RWPE2 (cell line): ENCODE measurements at regions not wholly inside any gene's neighbourhood (a gene's known extent, or its start where the extent isn't known, plus 50 kb on each side); places are given as distances from the start of the nearest gene placed in this dataset.
A peak's percentile ranks its signal among the peaks of the same experiment; 100 is the strongest.

Experiments
- ATAC-seq: fragments of 200-7000 bp; cut with Tn5 transposase; 3 replicates; pipeline ENCODE4 v1.9.1; 2021; ENCODE audit warnings: low read depth
- DNase-seq: peaks from one replicate; pipeline ENCODE4 v3.0.0-alpha.2; 2020; ENCODE audit warnings: low spot score
- H3K27ac ChIP-seq: fragments of 450-650 bp; 2 replicates; pipeline ENCODE4 v1.5.1; 2017; ENCODE audit warnings: mild to moderate bottlenecking; ENCODE audit not compliant: poor library complexity, severe bottlenecking
- H3K27me3 ChIP-seq: fragments of 250-450 bp; sonication (Bioruptor Pico); 2 replicates; pipeline ENCODE4 v1.5.1; 2021; ENCODE audit warnings: mild to moderate bottlenecking, moderate library complexity; ENCODE audit not compliant: insufficient read depth, poor library complexity, severe bottlenecking
- H3K36me3 ChIP-seq: fragments of 250-450 bp; sonication (Bioruptor Pico); 2 replicates; pipeline ENCODE4 v1.5.1; 2020; ENCODE audit warnings: low read depth, mild to moderate bottlenecking, moderate library complexity
- H3K4me1 ChIP-seq: fragments of 250-450 bp; sonication (Bioruptor Pico); 2 replicates; pipeline ENCODE4 v1.5.1; 2021; ENCODE audit warnings: mild to moderate bottlenecking, moderate library complexity; ENCODE audit not compliant: insufficient read depth, poor library complexity, severe bottlenecking
- H3K4me3 ChIP-seq: fragments of 250-450 bp; sonication (Bioruptor Pico); 2 replicates; pipeline ENCODE4 v1.5.1; 2021; ENCODE audit warnings: mild to moderate bottlenecking, moderate library complexity; ENCODE audit not compliant: severe bottlenecking
- H3K9me3 ChIP-seq: fragments of 250-450 bp; sonication (Bioruptor Pico); 2 replicates; pipeline ENCODE4 v1.5.1; 2021; ENCODE audit warnings: mild to moderate bottlenecking, moderate library complexity; ENCODE audit not compliant: severe bottlenecking
- TF ChIP-seq, protein P1 (sequence below): fragments of 450-650 bp; IDR thresholded peaks from one replicate; pipeline ENCODE4 v1.5.1; 2017; ENCODE audit warnings: mild to moderate bottlenecking, moderate library complexity; ENCODE audit not compliant: poor library complexity, severe bottlenecking

DNA sequence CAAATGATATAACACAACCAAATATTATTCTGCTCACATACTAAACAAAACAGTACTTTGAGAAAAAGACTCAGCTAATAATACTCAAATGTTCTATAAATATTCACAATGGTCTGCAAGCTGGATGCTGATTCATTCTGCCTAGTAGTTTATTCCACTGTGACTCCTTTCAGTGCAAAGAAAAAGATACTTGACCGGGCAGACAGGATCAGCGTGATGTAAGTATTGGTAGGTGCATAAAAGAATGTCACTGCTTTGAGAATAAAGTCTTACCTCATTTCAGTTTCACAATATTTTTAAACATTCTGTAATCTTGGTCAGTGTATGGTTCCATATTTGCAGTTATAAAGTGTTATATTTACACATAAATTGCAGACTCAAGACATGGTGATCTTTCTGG lies 223.0 kb upstream of the NUDT12 start:
- ATAC-seq (no peak), DNase-seq (no peak)
- TF ChIP-seq, protein P1, sequence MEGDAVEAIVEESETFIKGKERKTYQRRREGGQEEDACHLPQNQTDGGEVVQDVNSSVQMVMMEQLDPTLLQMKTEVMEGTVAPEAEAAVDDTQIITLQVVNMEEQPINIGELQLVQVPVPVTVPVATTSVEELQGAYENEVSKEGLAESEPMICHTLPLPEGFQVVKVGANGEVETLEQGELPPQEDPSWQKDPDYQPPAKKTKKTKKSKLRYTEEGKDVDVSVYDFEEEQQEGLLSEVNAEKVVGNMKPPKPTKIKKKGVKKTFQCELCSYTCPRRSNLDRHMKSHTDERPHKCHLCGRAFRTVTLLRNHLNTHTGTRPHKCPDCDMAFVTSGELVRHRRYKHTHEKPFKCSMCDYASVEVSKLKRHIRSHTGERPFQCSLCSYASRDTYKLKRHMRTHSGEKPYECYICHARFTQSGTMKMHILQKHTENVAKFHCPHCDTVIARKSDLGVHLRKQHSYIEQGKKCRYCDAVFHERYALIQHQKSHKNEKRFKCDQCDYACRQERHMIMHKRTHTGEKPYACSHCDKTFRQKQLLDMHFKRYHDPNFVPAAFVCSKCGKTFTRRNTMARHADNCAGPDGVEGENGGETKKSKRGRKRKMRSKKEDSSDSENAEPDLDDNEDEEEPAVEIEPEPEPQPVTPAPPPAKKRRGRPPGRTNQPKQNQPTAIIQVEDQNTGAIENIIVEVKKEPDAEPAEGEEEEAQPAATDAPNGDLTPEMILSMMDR = no peak
- Histone ChIP-seq H3K9me3 (no peaks in the 10 kb centered on the region), H3K4me3 (no peak overlapping the region), H3K4me1 (no peaks in the 10 kb centered on the region), H3K27me3 (no peaks in the 10 kb centered on the region), H3K36me3 (no peaks in the 10 kb centered on the region), H3K27ac (no peak overlapping the region)

DNA sequence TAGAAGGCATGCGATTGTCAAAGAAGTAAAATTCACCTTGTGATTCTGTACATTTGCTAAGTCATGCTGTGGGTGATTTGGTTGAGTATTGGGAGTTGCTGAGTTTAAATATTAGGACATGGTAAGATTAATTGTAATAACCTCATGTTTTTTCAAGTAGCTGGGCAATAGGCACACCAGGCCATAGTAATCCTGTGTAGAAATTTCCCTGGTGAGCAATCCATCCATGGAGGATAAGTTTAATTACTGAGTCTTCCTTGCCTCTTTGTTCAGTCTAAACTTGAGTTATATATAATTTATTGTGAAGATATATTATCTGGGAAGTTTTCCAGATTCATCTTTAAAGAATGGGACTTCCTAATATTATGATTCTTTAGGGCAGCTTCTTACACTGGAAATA lies 221.1 kb upstream of the NUDT12 start:
- TF ChIP-seq, protein P1 = no peak
- Histone ChIP-seq H3K4me3 (no peak overlapping the region), H3K27me3 (no peaks in the 10 kb centered on the region), H3K36me3 (no peaks in the 10 kb centered on the region), H3K4me1 (no peaks in the 10 kb centered on the region), H3K9me3 (no peaks in the 10 kb centered on the region), H3K27ac (no peak overlapping the region)
- DNase-seq (no peak), ATAC-seq (no peak)

DNA sequence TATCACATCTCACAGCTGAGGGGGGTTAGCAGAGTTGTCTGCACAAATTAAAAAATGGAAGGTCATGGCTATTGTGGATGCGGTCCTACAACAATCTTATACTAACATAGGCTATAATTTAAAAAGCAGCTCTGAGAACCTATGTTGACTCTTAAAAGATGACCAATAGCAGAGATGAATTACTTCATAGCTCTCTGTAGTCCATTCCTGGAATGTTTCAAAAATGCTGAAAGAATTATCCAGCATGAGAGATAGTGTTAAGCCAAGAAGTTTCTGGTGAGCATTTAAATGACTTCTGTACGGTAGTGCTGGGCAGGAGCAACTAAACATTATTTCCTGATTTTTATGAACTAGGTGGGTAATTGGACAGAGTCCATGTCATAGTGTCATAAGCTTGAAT lies 218.2 kb upstream of the NUDT12 start:
- Histone ChIP-seq H3K36me3 (no peaks in the 10 kb centered on the region), H3K27me3 (no peaks in the 10 kb centered on the region), H3K27ac (no peak overlapping the region), H3K4me3 (no peak overlapping the region), H3K4me1 (no peaks in the 10 kb centered on the region), H3K9me3 (no peaks in the 10 kb centered on the region)
- no peak for DNase-seq
- TF ChIP-seq, protein P1 = no peak
- no peak for ATAC-seq

DNA sequence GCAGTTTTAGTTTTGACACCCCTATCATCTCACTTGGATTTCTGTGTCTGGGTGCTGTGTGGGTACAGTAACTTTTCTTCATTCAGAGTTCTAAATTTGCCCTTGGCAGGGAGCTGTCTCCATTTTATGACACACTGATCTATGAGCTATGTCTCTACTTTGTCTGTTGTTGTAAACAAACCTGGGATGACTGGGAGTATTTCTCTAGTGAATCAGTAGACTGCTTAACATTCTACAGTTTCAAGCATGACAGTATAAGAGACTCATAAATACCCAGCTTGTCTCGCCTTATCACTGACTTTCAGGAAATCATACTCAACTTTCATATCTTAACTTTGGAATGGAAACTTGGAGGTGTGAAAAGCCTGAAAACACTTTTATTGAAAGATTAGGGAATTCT lies 212.1 kb upstream of the NUDT12 start:
- DNase-seq (no peak), ATAC-seq (peak; percentile 38; the same call in 1 of the 3 replicates)
- Histone ChIP-seq H3K9me3 (no peaks in the 10 kb centered on the region), H3K4me3 (no peak overlapping the region), H3K36me3 (no peaks in the 10 kb centered on the region), H3K27ac (no peak overlapping the region), H3K27me3 (no peaks in the 10 kb centered on the region), H3K4me1 (no peaks in the 10 kb centered on the region)
- TF ChIP-seq, protein P1 = no peak

DNA sequence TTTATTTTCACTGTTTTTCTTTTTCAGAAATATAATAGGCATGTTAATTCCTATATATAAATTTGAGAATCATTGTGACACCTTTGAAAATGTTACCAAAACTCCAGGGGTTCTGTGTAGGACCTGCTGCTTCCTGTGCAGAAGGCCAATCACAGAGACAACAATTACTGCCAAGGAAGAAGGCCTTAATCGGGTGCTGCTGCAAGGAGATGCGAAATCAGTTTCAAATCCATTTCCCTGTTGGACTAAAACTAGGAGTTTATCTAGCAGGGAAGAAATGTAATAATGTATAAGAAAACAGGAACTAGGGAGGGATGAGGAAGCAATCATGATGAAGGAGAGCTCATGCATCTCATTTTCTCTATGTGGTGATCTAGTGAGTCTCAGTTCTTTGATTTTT lies 209.7 kb upstream of the NUDT12 start:
- Histone ChIP-seq H3K27ac (no peak overlapping the region), H3K36me3 (no peaks in the 10 kb centered on the region), H3K27me3 (no peaks in the 10 kb centered on the region), H3K4me3 (no peak overlapping the region), H3K9me3 (no peaks in the 10 kb centered on the region), H3K4me1 (no peaks in the 10 kb centered on the region)
- ATAC-seq (no peak), DNase-seq (no peak)
- TF ChIP-seq, protein P1 = no peak
